HG02610 (cell line): ENCODE measurements at regions not wholly inside any gene's neighbourhood (a gene's known extent, or its start where the extent isn't known, plus 50 kb on each side); places are given as distances from the start of the nearest gene placed in this dataset.

Experiments
- ATAC-seq: cut with Tn5 transposase; IDR thresholded peaks from one replicate; pipeline ENCODE4 v1.9.1; 2021; ENCODE audit warnings: mild to moderate bottlenecking, moderate library complexity; ENCODE audit not compliant: unreplicated experiment

- no peak for ATAC-seq
Measured at GRCh38 chr1:103170609-103171008, 62.3 kb upstream of the COL11A1 start.

DNA sequence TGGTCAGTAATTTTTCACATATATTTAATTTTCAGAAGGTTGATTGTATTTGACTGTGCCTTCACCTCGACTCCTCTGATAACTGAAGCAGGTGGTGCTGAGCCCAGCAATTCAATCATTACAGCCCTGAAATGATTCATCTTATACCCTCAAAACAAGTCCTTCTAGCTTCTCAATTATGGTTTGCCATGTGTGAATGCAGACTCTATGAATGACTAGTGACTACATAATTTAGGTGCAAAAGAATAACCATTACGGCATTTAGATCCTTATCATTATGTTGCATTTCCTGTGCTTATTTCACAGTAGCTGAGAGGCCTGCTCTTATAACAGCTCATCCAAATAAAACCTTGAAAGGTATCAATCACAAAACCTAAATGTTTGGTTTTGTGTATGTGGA lies 54.0 kb upstream of the COL11A1 start:
- ATAC-seq, result no peak

GRCh38 chr1:103160281-103160680 lies 52.0 kb upstream of the COL11A1 start:
- no peak for ATAC-seq
